ENCODE measurements at regions not wholly inside any gene's neighbourhood (a gene's known extent, or its start where the extent isn't known, plus 50 kb on each side); places are given as distances from the start of the nearest gene placed in this dataset.

DNA sequence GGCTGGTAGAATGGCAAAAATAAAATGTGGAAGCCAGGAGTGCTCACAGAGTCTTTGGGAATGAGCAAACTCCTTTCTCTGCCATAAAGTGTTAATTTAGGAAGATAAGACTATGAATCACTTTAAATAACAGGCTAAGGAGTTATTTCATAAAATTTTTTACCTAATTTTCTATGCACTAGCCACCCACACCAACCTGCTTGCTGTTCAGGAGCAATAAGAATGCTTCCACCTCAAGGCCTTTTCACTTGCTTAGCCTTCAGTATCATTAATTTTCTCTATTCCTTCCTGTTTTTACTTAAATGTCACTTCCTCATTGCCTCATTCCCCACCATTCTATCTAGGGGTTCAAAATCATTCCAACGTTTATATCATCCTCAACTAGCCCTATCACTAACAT is 326.8 kb downstream of the CCER1 start:
- Mint-ChIP-seq H3K27ac (no peak overlapping the region), H3K36me3 (ENCODE audit: low read depth) (no peaks in the 10 kb centered on the region), H3K4me1 (ENCODE audit: low read depth) (no peaks in the 10 kb centered on the region), H3K9me3 (no peaks in the 10 kb centered on the region), H3K27me3 (no peaks in the 10 kb centered on the region), H3K4me3 (no peak overlapping the region)

DNA sequence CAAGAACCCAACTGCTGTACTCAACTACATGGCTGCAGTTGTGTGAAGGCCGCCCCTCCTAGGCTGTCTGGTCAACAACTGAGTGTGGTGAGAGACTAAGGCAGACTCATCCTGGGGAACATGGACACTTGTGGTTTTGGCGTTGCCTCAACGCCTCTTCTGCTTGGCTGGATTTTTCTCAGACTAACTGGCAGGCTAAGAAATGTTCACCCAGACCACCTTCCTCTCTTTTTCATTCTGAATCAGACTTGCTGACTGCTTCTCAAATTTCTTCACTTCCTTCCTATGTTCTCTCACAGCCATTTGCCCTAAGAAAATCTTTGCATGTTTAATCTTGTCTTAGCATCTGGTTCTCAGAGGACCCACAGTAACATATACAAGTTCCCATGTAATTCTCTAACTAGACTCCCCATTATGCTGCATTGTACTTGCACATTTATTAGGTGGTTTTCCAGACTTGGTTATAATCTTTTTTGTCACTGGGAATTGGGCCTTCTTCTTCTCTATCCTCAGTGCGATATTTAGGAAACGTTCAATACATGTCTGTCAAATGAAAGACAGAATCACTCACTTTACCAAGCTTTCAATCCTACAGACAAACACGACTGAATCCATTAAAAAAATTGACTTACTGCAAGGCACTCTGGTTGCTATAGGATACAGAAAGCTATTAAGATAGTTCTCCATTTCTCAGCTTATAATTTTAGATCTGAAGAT is 327.6 kb downstream of the CCER1 start:
- H3K4me1 Mint-ChIP-seq (ENCODE audit: low read depth) = no peaks in the 10 kb centered on the region
- no peak overlapping the region for H3K27ac Mint-ChIP-seq
- no peaks in the 10 kb centered on the region for H3K36me3 Mint-ChIP-seq (ENCODE audit: low read depth)
- H3K4me3 Mint-ChIP-seq = no peak overlapping the region
- no peaks in the 10 kb centered on the region for H3K27me3 Mint-ChIP-seq
- H3K9me3 Mint-ChIP-seq = no peaks in the 10 kb centered on the region

GRCh38 chr12:90622431-90622830 is 332.5 kb downstream of the CCER1 start:
- Mint-ChIP-seq H3K27ac (no peak overlapping the region), H3K27me3 (no peaks in the 10 kb centered on the region), H3K36me3 (ENCODE audit: low read depth) (no peaks in the 10 kb centered on the region), H3K9me3 (no peaks in the 10 kb centered on the region), H3K4me3 (no peak overlapping the region), H3K4me1 (ENCODE audit: low read depth) (no peaks in the 10 kb centered on the region)

GRCh38 chr12:90621927-90622326 is 333.0 kb downstream of the CCER1 start:
- Mint-ChIP-seq H3K36me3 (ENCODE audit: low read depth) (no peaks in the 10 kb centered on the region), H3K27me3 (no peaks in the 10 kb centered on the region), H3K9me3 (no peaks in the 10 kb centered on the region), H3K4me3 (no peak overlapping the region), H3K27ac (no peak overlapping the region), H3K4me1 (ENCODE audit: low read depth) (no peaks in the 10 kb centered on the region)

GRCh38 chr12:90619943-90620342 is 335.0 kb downstream of the CCER1 start:
- no peaks in the 10 kb centered on the region for H3K36me3 Mint-ChIP-seq (ENCODE audit: low read depth)
- H3K4me1 Mint-ChIP-seq (ENCODE audit: low read depth) = no peaks in the 10 kb centered on the region
- H3K27ac Mint-ChIP-seq = no peak overlapping the region

GRCh38 chr12:90618586-90618985 is 336.4 kb downstream of the CCER1 start:
- Mint-ChIP-seq H3K9me3 (no peaks in the 10 kb centered on the region), H3K4me3 (no peak overlapping the region), H3K4me1 (ENCODE audit: low read depth) (no peaks in the 10 kb centered on the region), H3K36me3 (ENCODE audit: low read depth) (no peaks in the 10 kb centered on the region), H3K27ac (no peak overlapping the region), H3K27me3 (no peaks in the 10 kb centered on the region)

More at GRCh38 chr12:90619943-90620342, 335.0 kb downstream of the CCER1 start:
- Mint-ChIP-seq H3K9me3 (no peaks in the 10 kb centered on the region), H3K27me3 (no peaks in the 10 kb centered on the region), H3K4me3 (no peak overlapping the region)

DNA sequence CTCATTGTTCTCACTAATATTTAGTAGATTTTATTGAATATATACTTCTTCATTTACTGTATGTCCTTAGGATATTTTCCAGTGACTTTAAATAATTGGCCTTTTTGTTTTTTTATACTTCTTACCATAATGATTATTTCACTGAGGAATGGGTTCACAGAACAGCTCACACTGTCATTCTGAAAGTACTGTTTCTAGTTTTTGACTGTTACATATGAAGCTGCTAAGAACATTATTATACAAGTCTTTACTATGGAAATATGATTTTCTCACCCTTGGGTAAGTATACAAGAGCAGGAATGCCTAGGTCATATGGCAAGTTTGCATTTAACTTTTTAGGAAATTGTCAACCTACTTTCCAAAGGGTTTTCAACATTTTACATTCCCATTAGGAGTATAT is 343.1 kb downstream of the CCER1 start:
- Mint-ChIP-seq H3K4me3 (no peak overlapping the region), H3K36me3 (ENCODE audit: low read depth) (no peaks in the 10 kb centered on the region), H3K27ac (no peak overlapping the region), H3K9me3 (no peaks in the 10 kb centered on the region), H3K27me3 (no peaks in the 10 kb centered on the region), H3K4me1 (ENCODE audit: low read depth) (no peaks in the 10 kb centered on the region)

DNA sequence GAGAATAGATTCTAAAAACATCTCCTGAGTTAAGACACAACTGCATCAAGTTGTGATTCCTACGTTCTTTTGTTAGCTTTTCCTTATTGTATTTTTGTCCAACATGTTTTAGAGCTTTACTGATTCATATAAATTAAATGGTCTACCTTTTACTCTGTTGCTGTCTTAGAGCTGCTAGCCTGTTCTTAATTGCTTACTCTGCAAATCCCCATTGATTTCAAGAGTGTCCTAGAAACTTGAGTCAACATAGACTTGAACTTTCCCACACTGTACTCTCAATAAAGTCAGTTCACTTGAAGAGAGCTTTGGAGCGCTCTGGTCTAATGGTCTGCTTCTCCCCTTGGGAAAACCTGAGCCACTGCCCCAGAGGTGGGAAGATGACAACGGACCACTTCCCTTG is 343.9 kb downstream of the CCER1 start:
- H3K27ac Mint-ChIP-seq = no peak overlapping the region
- H3K4me3 Mint-ChIP-seq = no peak overlapping the region
- no peaks in the 10 kb centered on the region for H3K4me1 Mint-ChIP-seq (ENCODE audit: low read depth)
- no peaks in the 10 kb centered on the region for H3K27me3 Mint-ChIP-seq
- no peaks in the 10 kb centered on the region for H3K9me3 Mint-ChIP-seq
- no peaks in the 10 kb centered on the region for H3K36me3 Mint-ChIP-seq (ENCODE audit: low read depth)

- H3K27ac Mint-ChIP-seq = no peak overlapping the region
Observed at GRCh38 chr12:90593596-90594295, 361.2 kb downstream of the CCER1 start.

DNA sequence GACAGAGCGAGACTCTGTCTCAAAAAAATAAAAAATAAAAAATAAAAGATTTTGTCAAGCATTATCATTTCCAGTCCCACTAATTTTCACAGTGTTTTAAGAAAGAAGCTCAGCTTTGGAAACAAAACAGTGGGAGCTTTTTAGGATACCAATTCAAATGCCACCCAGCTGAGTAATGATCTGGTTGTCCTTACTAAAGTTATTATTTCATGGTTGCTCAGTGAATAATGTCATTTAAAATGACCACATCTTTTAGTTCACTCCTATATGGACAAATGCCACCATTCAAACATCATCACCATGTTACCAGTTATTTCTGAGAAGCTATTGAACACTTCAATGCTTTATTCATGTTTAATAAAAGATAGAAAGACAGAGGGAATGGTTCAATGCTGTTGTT is 365.0 kb downstream of the CCER1 start:
- Mint-ChIP-seq H3K4me3 (no peak overlapping the region), H3K27me3 (no peaks in the 10 kb centered on the region), H3K36me3 (ENCODE audit: low read depth) (no peaks in the 10 kb centered on the region), H3K4me1 (ENCODE audit: low read depth) (no peaks in the 10 kb centered on the region), H3K27ac (no peak overlapping the region), H3K9me3 (peaks cover 3% of the 10 kb centered on the region)

More at GRCh38 chr12:90593596-90594295, 361.2 kb downstream of the CCER1 start:
- H3K36me3 Mint-ChIP-seq (ENCODE audit: low read depth) = no peaks in the 10 kb centered on the region
- no peaks in the 10 kb centered on the region for H3K27me3 Mint-ChIP-seq
- no peak overlapping the region for H3K4me3 Mint-ChIP-seq
- no peaks in the 10 kb centered on the region for H3K9me3 Mint-ChIP-seq
- H3K4me1 Mint-ChIP-seq (ENCODE audit: low read depth) = no peaks in the 10 kb centered on the region

DNA sequence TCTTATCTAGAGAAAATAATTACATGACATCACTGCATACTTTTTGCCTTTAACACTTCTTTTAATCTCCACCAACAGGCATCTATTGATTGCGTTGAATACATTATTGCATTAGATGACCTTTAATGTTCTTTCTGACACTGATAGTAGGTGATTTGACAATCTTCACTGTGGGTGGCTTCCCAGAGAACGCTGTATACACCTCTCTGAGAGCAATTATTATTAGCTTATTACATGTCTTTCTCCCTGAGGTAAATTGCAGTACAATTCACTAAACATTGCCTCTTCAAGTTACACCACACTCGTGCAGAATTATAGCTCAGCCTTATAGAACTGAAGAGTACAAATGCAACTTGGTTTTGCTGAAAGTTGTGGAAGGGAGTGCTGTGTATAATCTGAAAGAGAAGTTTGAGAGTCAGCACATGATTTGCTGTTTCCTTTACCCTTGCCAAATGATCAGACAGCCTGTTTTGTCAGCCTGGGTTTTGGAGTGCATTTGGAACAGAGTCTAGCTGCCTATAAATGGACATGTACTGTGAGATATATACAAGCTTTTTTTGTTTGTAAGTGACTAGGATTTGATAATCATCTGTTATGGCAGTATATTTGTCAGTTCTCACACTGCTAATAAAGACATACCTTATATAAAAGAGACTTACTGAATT is 369.2 kb downstream of the CCER1 start:
- Mint-ChIP-seq H3K27ac (no peak overlapping the region), H3K9me3 (peaks cover 3% of the 10 kb centered on the region), H3K4me1 (ENCODE audit: low read depth) (no peaks in the 10 kb centered on the region), H3K27me3 (no peaks in the 10 kb centered on the region), H3K4me3 (no peak overlapping the region), H3K36me3 (ENCODE audit: low read depth) (no peaks in the 10 kb centered on the region)

GRCh38 chr12:90576707-90577106 is 378.3 kb downstream of the CCER1 start:
- no peaks in the 10 kb centered on the region for H3K9me3 Mint-ChIP-seq

GRCh38 chr12:90575995-90576394 is 379.0 kb downstream of the CCER1 start:
- Mint-ChIP-seq H3K27ac (no peak overlapping the region), H3K4me1 (ENCODE audit: low read depth) (no peaks in the 10 kb centered on the region), H3K36me3 (ENCODE audit: low read depth) (no peaks in the 10 kb centered on the region), H3K9me3 (no peaks in the 10 kb centered on the region), H3K4me3 (no peak overlapping the region), H3K27me3 (no peaks in the 10 kb centered on the region)

More at GRCh38 chr12:90576707-90577106, 378.3 kb downstream of the CCER1 start:
- Mint-ChIP-seq H3K4me1 (ENCODE audit: low read depth) (no peaks in the 10 kb centered on the region), H3K27me3 (no peaks in the 10 kb centered on the region), H3K4me3 (no peak overlapping the region), H3K27ac (no peak overlapping the region), H3K36me3 (ENCODE audit: low read depth) (no peaks in the 10 kb centered on the region)

DNA sequence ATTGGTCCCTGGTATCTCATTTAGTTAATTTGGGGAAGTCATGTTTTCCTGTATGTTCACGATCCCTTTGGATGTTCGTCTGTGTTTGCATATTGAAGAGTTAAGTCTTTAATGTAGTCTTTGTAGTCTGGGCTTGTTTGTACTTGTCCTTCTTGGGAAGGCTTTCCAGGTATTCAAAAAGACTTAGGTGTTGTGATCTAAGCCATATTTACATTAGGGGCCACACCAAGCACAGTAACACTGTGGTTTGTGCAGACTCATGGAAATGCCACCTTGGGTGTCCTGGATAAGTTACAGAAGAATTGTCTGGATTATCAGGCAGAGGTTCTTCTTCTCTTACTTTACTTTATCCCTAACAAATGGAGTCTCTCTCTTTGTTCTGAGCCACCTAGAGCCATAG is 380.3 kb downstream of the CCER1 start:
- Mint-ChIP-seq H3K4me3 (no peak overlapping the region), H3K9me3 (peaks cover 4% of the 10 kb centered on the region), H3K27ac (no peak overlapping the region), H3K4me1 (ENCODE audit: low read depth) (no peaks in the 10 kb centered on the region), H3K36me3 (ENCODE audit: low read depth) (no peaks in the 10 kb centered on the region), H3K27me3 (no peaks in the 10 kb centered on the region)

- Mint-ChIP-seq H3K36me3 (ENCODE audit: low read depth) (no peaks in the 10 kb centered on the region), H3K27ac (no peak overlapping the region), H3K9me3 (peaks cover 4% of the 10 kb centered on the region), H3K27me3 (no peaks in the 10 kb centered on the region), H3K4me1 (ENCODE audit: low read depth) (no peaks in the 10 kb centered on the region), H3K4me3 (no peak overlapping the region)
Observed at GRCh38 chr12:90572778-90573177, 382.2 kb downstream of the CCER1 start.
